H1 (cell line): ENCODE measurements at regions not wholly inside any gene's neighbourhood (a gene's known extent, or its start where the extent isn't known, plus 50 kb on each side); places are given as distances from the start of the nearest gene placed in this dataset.

ENCODE experiments used
- CTCF ChIA-PET: fragments of 300-600 bp; sonication (Branson Sonifier 250); formaldehyde crosslinking; loops from one replicate; lab custom pipeline; 2021; ENCODE audit not compliant: partially characterized antibody; lab: Charles Lee
- POLR2A ChIA-PET: fragments of 300-600 bp; sonication (Branson Sonifier 250); formaldehyde crosslinking; loops from one replicate; lab custom pipeline; 2021; ENCODE audit warnings: inconsistent platforms; ENCODE audit not compliant: partially characterized antibody; lab: Charles Lee
- DNase-seq, 2 experiments: peaks; one replicate each; pipeline versions ENCODE4 v3.0.0 to v3.0.0-alpha.2; 2010 to 2022; ENCODE audit warnings: low spot score in 2 of 2, low read depth in 1 of 2, mixed read lengths in 1 of 2
- FAIRE-seq: peaks from 2 replicates; lab custom pipeline; 2011; peaks lifted over from hg19 to GRCh38; lab: Jason Lieb, UNC
- H2AFZ ChIP-seq: 2 replicates; pipeline ENCODE4 v1.8.1; 2012; ENCODE audit warnings: low read length, inconsistent platforms
- H2AK5ac ChIP-seq: 2 replicates; pipeline ENCODE4 v1.6.1; 2013; ENCODE audit warnings: low read depth, low read length
- H2BK120ac ChIP-seq: replicated peaks from 2 replicates; pipeline ENCODE3; 2013; ENCODE audit warnings: low read depth, low read length, inconsistent platforms
- H2BK12ac ChIP-seq: 2 replicates; pipeline ENCODE4 v1.6.1; 2013; ENCODE audit warnings: low read depth, low read length
- H2BK15ac ChIP-seq: 2 replicates; pipeline ENCODE4 v1.6.1; 2013; ENCODE audit warnings: low read length
- H2BK20ac ChIP-seq: 2 replicates; pipeline ENCODE4 v1.6.1; 2013; ENCODE audit warnings: low read length
- H2BK5ac ChIP-seq: 2 replicates; pipeline ENCODE4 v1.6.1; 2013; ENCODE audit warnings: low read depth, low read length
- H3K14ac ChIP-seq: 2 replicates; pipeline ENCODE4 v1.6.1; 2013; ENCODE audit warnings: inconsistent platforms; ENCODE audit not compliant: insufficient read length
- H3K18ac ChIP-seq: 2 replicates; pipeline ENCODE4 v1.6.1; 2013; ENCODE audit warnings: low read length; ENCODE audit errors: extremely low read depth
- H3K23ac ChIP-seq: 2 replicates; pipeline ENCODE4 v1.6.1; 2013; ENCODE audit warnings: inconsistent platforms; ENCODE audit not compliant: insufficient read length
- H3K23me2 ChIP-seq: 2 replicates; pipeline ENCODE4 v1.6.1; 2013; ENCODE audit warnings: low read depth, low read length
- H3K27ac ChIP-seq: 2 replicates; pipeline ENCODE4 v1.6.1; 2011; ENCODE audit warnings: low read depth, low read length, inconsistent platforms
- H3K27me3 ChIP-seq, 4 experiments: replicated peaks in 1 of 4; 1 replicate in 1 of 4; 2 replicates in 3 of 4; pipeline versions ENCODE4 v1.6.1 to v1.8.1; 2011 to 2013; ENCODE audit warnings: low read length in 3 of 4, mild to moderate bottlenecking in 3 of 4, inconsistent platforms in 2 of 4, mixed read lengths in 2 of 4, moderate library complexity in 1 of 4; ENCODE audit not compliant: control insufficient read depth in 3 of 4, insufficient read depth in 3 of 4; ENCODE audit errors: extremely low read depth in 1 of 4
- H3K36me3 ChIP-seq, 4 experiments: 2 replicates each; pipeline versions ENCODE4 v1.6.1 to v1.8.1; 2011 to 2013; ENCODE audit warnings: mild to moderate bottlenecking in 4 of 4, low read length in 3 of 4, moderate library complexity in 2 of 4, control low read depth in 1 of 4, inconsistent platforms in 1 of 4; ENCODE audit not compliant: insufficient read depth in 4 of 4, control insufficient read depth in 2 of 4
- H3K4ac ChIP-seq: replicated peaks from 2 replicates; pipeline ENCODE3; 2013; ENCODE audit warnings: low read length, low read depth, mixed read lengths, inconsistent platforms; ENCODE audit not compliant: insufficient read length
- H3K4me1 ChIP-seq, 4 experiments: replicated peaks in 1 of 4; 1 replicate in 1 of 4; 2 replicates in 3 of 4; pipeline versions ENCODE4 v1.6.1 to v1.8.1; 2011 to 2013; ENCODE audit warnings: low read length in 3 of 4, inconsistent platforms in 2 of 4, mixed read lengths in 1 of 4; ENCODE audit not compliant: insufficient read depth in 4 of 4, control insufficient read depth in 3 of 4
- H3K4me2 ChIP-seq, 2 experiments: 2 replicates each; pipeline versions ENCODE4 v1.6.1 to v1.8.1; 2011 to 2013; ENCODE audit warnings: low read depth in 2 of 2, low read length in 2 of 2, control low read depth in 1 of 2, inconsistent platforms in 1 of 2, mild to moderate bottlenecking in 1 of 2; ENCODE audit not compliant: insufficient read depth in 1 of 2
- H3K4me3 ChIP-seq, 4 experiments: fragments of 200-600, 300-600 bp in 1 of 4; sonication (generic), shearing (Covaris generic), sonication (Bioruptor Twin) in 1 of 4; 2 replicates each; pipeline versions ENCODE4 v1.5.1 to v1.8.1; 2011 to 2016; ENCODE audit warnings: low read length in 4 of 4, low read depth in 3 of 4, control low read depth in 2 of 4, inconsistent platforms in 2 of 4, mild to moderate bottlenecking in 2 of 4, mixed read lengths in 1 of 4, moderate library complexity in 1 of 4; ENCODE audit not compliant: insufficient read depth in 2 of 4; ENCODE audit errors: extremely low read depth in 1 of 4
- H3K56ac ChIP-seq: replicated peaks from 2 replicates; pipeline ENCODE3; 2013; ENCODE audit warnings: low read depth, mild to moderate bottlenecking, mixed read lengths, low read length, inconsistent platforms; ENCODE audit not compliant: insufficient read length
- H3K79me1 ChIP-seq: 2 replicates; pipeline ENCODE4 v1.6.1; 2013; ENCODE audit warnings: low read depth, low read length, control low read depth
- H3K79me2 ChIP-seq, 2 experiments: 2 replicates each; pipeline versions ENCODE4 v1.6.1 to v1.8.1; 2012 to 2013; ENCODE audit warnings: low read length in 2 of 2, mild to moderate bottlenecking in 2 of 2, inconsistent platforms in 1 of 2; ENCODE audit not compliant: insufficient read depth in 2 of 2, control insufficient read depth in 1 of 2
- H3K9ac ChIP-seq, 4 experiments: replicated peaks in 1 of 4; 1 replicate in 1 of 4; 2 replicates in 3 of 4; pipeline versions ENCODE4 v1.6.1 to v1.8.1; 2011 to 2013; ENCODE audit warnings: low read depth in 3 of 4, low read length in 3 of 4, control low read depth in 2 of 4, mild to moderate bottlenecking in 2 of 4, moderate library complexity in 2 of 4, inconsistent platforms in 1 of 4; ENCODE audit errors: extremely low read depth in 1 of 4
- H3K9me3 ChIP-seq, 2 experiments: 2 replicates each; pipeline versions ENCODE4 v1.6.1 to v1.8.1; 2012 to 2013; ENCODE audit warnings: mild to moderate bottlenecking in 2 of 2, moderate library complexity in 2 of 2, control low read depth in 1 of 2, inconsistent platforms in 1 of 2, low read depth in 1 of 2, low read length in 1 of 2, mixed read lengths in 1 of 2; ENCODE audit not compliant: insufficient read depth in 2 of 2
- H4K20me1 ChIP-seq, 2 experiments: replicated peaks in 1 of 2; 2 replicates each; pipeline versions ENCODE3 to v1.8.1; 2011 to 2013; ENCODE audit warnings: inconsistent platforms in 2 of 2, low read length in 2 of 2, mild to moderate bottlenecking in 1 of 2; ENCODE audit not compliant: insufficient read depth in 2 of 2, control insufficient read depth in 1 of 2
- H4K5ac ChIP-seq: 2 replicates; pipeline ENCODE4 v1.6.1; 2013; ENCODE audit warnings: low read length, low read depth, mixed read lengths, inconsistent platforms; ENCODE audit not compliant: insufficient read length
- H4K8ac ChIP-seq: 2 replicates; pipeline ENCODE4 v1.8.0; 2013; ENCODE audit warnings: mild to moderate bottlenecking, moderate library complexity, low read length, inconsistent platforms; ENCODE audit not compliant: insufficient read depth; ENCODE audit errors: extremely low read depth
- H4K91ac ChIP-seq: replicated peaks from 2 replicates; pipeline ENCODE3; 2013; ENCODE audit warnings: low read length, mixed read lengths, inconsistent platforms; ENCODE audit not compliant: insufficient read length
- SP2 ChIP-seq: IDR thresholded peaks from 2 replicates; pipeline ENCODE4 v1.6.1; 2012; ENCODE audit warnings: mild to moderate bottlenecking, low read length, inconsistent platforms
- TEAD4 ChIP-seq: IDR thresholded peaks from 2 replicates; pipeline ENCODE4 v1.6.1; 2012; ENCODE audit warnings: low read depth, low read length, inconsistent platforms, mixed read lengths
- WGBS, 2 experiments: shearing (Covaris generic) in 1 of 2; methylation state at CpG; one replicate each; pipeline versions ENCODE4 v1.1.6 to v1.1.7; 2013 to 2015; ENCODE audit warnings: low lambda C conversion rate in 2 of 2, mixed read lengths in 2 of 2, inconsistent platforms in 1 of 2, low coverage in 1 of 2, missing lambda C conversion rate in 1 of 2; ENCODE audit not compliant: insufficient replicate concordance in 2 of 2, insufficient coverage in 1 of 2, insufficient read length in 1 of 2; ENCODE audit errors: extremely low coverage in 1 of 2, missing lambda C conversion rate in 1 of 2; 5-methylcytosine and 5-hydroxymethylcytosine counted together

GRCh38 chr1:193413376-193413775, 227.0 kb upstream of the B3GALT2 start:
- Histone ChIP-seq H3K14ac (no peak overlapping the region), H3K18ac (no peak overlapping the region), H3K36me3 (no peaks in the 10 kb centered on the region), H3K79me2 (no peaks in the 10 kb centered on the region), H2BK5ac (no peak overlapping the region), H4K5ac (no peak overlapping the region), H3K9ac (no peak overlapping the region), H3K4me1 (peaks cover 0 to 3% (median 0%) of the 10 kb centered on the region in 4 experiments; a peak in 2 of 7 replicates), H2AK5ac (no peak overlapping the region), H4K20me1 (no peaks in the 10 kb centered on the region), H3K4me3 (no peak overlapping the region), H4K8ac (no peak overlapping the region), H2BK20ac (no peak overlapping the region), H3K79me1 (no peaks in the 10 kb centered on the region), H3K27ac (no peak overlapping the region), H3K27me3 (no peaks in the 10 kb centered on the region), H4K91ac (no peak overlapping the region), H2BK12ac (no peak overlapping the region)
- no peak for DNase-seq
- ChIA-PET CTCF (no interaction called here), POLR2A (no interaction called here)
- FAIRE-seq, result no peak
- 92% methylated on average over 3 of the region's 3 CpGs; no CpG with 5 or more reads in 1 of the 2 experiments for WGBS, 2 experiments
- TF ChIP-seq SP2 (no peak), TEAD4 (peak; percentile 65)
- TF ChIP-seq, all 59 proteins: peak for 1
- no peak overlapping the region for H2AFZ ChIP-seq
- H3K9me3 ChIP-seq, result no peaks in the 10 kb centered on the region
- no peak overlapping the region for H2BK120ac ChIP-seq
- no peak overlapping the region for H3K56ac ChIP-seq
- H2BK15ac ChIP-seq, result no peak overlapping the region
- no peak overlapping the region for H3K4ac ChIP-seq
- no peak overlapping the region for H3K4me2 ChIP-seq
- no peak overlapping the region for H3K23ac ChIP-seq
- H3K23me2 ChIP-seq, result no peaks in the 10 kb centered on the region
